ENCODE measurements at regions not wholly inside any gene's neighbourhood (a gene's known extent, or its start where the extent isn't known, plus 50 kb on each side); places are given as distances from the start of the nearest gene placed in this dataset.
"Not testable (repeated sequence)": the region's sequence is repeated elsewhere in the genome, so short reads cannot be mapped to it uniquely, and the experiment has no call there.

GRCh38 chr9:94026816-94027215, 57.4 kb upstream of the PTPDC1 start (continued):
- TF ChIP-seq SMAD4 (CRISPR knock-in tag; IDR thresholded peaks at IDR 0.05), result no peak

- H3K27me3 Mint-ChIP-seq (ENCODE audit: low read depth), result peaks cover 13% of the 10 kb centered on the region
- ATAC-seq; H3K4me1 Mint-ChIP-seq; POLR2A ChIA-PET; DNase-seq (ENCODE audit: low spot score); CTCF ChIA-PET; H3K4me3 Mint-ChIP-seq; H3K27ac Mint-ChIP-seq: not testable (repeated sequence)
- H3K36me3 Mint-ChIP-seq, result peaks cover 28% of the 10 kb centered on the region
- peaks cover 45% of the 10 kb centered on the region for H3K9me3 Mint-ChIP-seq
These were observed 61.8 kb upstream of the PTPDC1 start for GRCh38 chr9:94022476-94022875.

- Mint-ChIP-seq H3K27me3 (ENCODE audit: low read depth) (peaks cover 13% of the 10 kb centered on the region), H3K36me3 (peaks cover 18% of the 10 kb centered on the region), H3K9me3 (peaks cover 34% of the 10 kb centered on the region)
- ATAC-seq; H3K27ac Mint-ChIP-seq; H3K4me1 Mint-ChIP-seq; CTCF ChIA-PET; POLR2A ChIA-PET; H3K4me3 Mint-ChIP-seq; DNase-seq (ENCODE audit: low spot score): not testable (repeated sequence)
These were observed 63.4 kb upstream of the PTPDC1 start for GRCh38 chr9:94020836-94021235.

DNA sequence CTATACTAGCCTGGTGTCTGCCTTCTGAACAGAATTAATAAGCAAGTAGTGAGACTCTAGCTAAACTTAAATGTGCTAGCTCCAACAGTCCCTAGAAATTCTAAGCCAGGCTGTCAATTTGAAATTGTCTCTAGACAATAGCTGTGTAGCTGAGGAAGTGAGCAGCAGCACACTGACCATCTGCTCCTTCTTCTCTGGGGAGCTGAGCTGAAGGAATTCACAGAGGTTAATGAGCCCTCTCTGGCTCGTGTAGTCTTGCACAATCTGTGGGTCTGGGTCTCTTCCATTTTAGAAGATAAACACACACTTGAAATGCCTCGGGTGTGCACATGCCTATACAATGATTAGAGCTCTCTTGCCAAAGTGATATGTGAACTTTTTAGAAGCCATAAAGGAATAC, 63.5 kb upstream of the BARX1 start:
- ATAC-seq, result no peak
- H3K36me3 Mint-ChIP-seq, result 0 out of 2 replicates have a peak, but pooled peaks cover 6% of the 10 kb centered on the region
- peaks cover 21% of the 10 kb centered on the region for H3K9me3 Mint-ChIP-seq
- TF ChIP-seq, protein P1, sequence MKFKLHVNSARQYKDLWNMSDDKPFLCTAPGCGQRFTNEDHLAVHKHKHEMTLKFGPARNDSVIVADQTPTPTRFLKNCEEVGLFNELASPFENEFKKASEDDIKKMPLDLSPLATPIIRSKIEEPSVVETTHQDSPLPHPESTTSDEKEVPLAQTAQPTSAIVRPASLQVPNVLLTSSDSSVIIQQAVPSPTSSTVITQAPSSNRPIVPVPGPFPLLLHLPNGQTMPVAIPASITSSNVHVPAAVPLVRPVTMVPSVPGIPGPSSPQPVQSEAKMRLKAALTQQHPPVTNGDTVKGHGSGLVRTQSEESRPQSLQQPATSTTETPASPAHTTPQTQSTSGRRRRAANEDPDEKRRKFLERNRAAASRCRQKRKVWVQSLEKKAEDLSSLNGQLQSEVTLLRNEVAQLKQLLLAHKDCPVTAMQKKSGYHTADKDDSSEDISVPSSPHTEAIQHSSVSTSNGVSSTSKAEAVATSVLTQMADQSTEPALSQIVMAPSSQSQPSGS (CRISPR knock-in tag; IDR thresholded peaks at IDR 0.05; ENCODE audit: borderline replicate concordance, low read depth), result no peak
- TF ChIP-seq GTF2I (CRISPR knock-in tag; conservative IDR thresholded peaks at IDR 0.05) (no peak), FOXK1 (CRISPR knock-in tag; IDR thresholded peaks at IDR 0.05) (no peak)
- peaks cover 6% of the 10 kb centered on the region for H3K27me3 Mint-ChIP-seq (ENCODE audit: low read depth)
- no peaks in the 10 kb centered on the region for H3K4me1 Mint-ChIP-seq
- no peak overlapping the region for H3K4me3 Mint-ChIP-seq
- POLR2A ChIA-PET, result no interaction called here
- DNase-seq (ENCODE audit: low spot score), result no peak
- CTCF ChIA-PET, result interaction anchor here (1.5 kb wide), 1 partner anchor 16 kb away, joined by 4 read pairs; no protein-coding TSS in a partner anchor
- H3K27ac Mint-ChIP-seq, result no peak overlapping the region

DNA sequence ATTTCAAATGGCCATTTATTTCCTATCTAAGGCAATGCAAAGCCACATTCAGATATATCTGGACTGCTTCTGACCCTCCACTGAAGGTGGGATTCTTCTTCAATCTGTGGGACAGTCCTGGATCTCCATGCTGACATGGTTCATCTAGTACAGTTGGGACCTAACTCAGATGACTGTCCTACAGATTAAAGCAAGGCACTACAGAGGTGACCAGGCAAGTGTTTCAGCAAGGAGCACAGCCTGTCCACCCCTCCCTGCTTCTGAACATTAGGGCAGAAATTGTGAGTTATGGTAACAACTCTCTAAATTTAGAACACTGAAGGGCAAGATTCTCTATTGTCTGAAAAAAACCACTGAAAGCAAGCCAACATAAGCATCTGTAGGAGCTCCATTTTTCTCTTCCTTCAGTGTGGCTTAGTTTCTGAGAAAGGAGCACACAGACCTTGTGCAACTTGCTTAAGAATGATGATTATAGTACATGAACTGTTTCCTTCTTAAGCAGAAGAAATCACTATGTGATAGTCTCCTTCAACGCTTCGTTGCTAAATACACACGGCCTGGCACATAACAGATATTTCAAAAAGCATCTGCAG, 62.9 kb upstream of the BARX1 start:
- ATAC-seq (no peak), DNase-seq (ENCODE audit: low spot score) (no peak)
- ChIA-PET CTCF (interaction anchor here (1.5 kb wide), 1 partner anchor 15 kb away, joined by 4 read pairs; no protein-coding TSS in a partner anchor), POLR2A (no interaction called here)
- no peak overlapping the region for H3K27ac Mint-ChIP-seq
- no peaks in the 10 kb centered on the region for H3K4me1 Mint-ChIP-seq
- 0 out of 2 replicates have a peak, but pooled peaks cover 3% of the 10 kb centered on the region for H3K36me3 Mint-ChIP-seq
- H3K4me3 Mint-ChIP-seq, result no peak overlapping the region
- peaks cover 17% of the 10 kb centered on the region; the same call in 1 of the 2 replicates for H3K9me3 Mint-ChIP-seq
- TF ChIP-seq OVOL2 (CRISPR knock-in tag; IDR thresholded peaks at IDR 0.05; ENCODE audit: borderline replicate concordance), result no peak
- no peak for TF ChIP-seq KAT7 (CRISPR knock-in tag; IDR thresholded peaks at IDR 0.05; ENCODE audit: borderline replicate concordance)
- TF ChIP-seq ZSCAN18 (CRISPR knock-in tag; IDR thresholded peaks at IDR 0.05), result no peak
- H3K27me3 Mint-ChIP-seq (ENCODE audit: low read depth), result peaks cover 6% of the 10 kb centered on the region

DNA sequence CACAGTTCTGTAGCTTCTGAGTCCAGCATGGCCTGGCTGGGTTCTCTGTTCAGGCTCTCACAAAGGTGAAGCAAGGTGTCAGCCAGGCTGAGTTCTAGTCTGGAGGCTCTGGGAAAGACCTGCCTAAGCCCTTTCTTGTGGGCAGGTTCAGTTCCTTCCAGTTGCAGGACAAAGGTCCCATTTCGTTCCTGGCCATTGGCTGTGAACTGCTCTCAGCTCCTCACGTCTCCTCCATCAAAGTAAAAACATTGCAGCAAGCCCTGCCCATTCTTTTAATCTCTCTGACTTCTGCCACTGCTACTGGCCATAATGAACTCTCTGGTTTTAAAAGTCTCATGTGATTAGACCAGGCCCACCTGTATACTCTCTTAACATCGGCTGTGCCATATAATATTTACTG, 61.6 kb upstream of the BARX1 start:
- Mint-ChIP-seq H3K4me3 (no peak overlapping the region), H3K27me3 (ENCODE audit: low read depth) (peaks cover 3% of the 10 kb centered on the region; the same call in 1 of the 2 replicates), H3K27ac (no peak overlapping the region), H3K4me1 (no peaks in the 10 kb centered on the region), H3K36me3 (no peaks in the 10 kb centered on the region), H3K9me3 (peaks cover 10% of the 10 kb centered on the region; the same call in 1 of the 2 replicates)
- no peak for DNase-seq (ENCODE audit: low spot score)
- ChIA-PET POLR2A (no interaction called here), CTCF (interaction anchor here (5.2 to 5.9 kb wide), 2 partner anchors 13 to 196 kb away, joined by 56 to 156 read pairs; no protein-coding TSS in a partner anchor)
- ATAC-seq, result no peak
- no peak for TF ChIP-seq ZNF219 (CRISPR knock-in tag; IDR thresholded peaks at IDR 0.05; ENCODE audit: borderline replicate concordance)
- TF ChIP-seq, protein P2, sequence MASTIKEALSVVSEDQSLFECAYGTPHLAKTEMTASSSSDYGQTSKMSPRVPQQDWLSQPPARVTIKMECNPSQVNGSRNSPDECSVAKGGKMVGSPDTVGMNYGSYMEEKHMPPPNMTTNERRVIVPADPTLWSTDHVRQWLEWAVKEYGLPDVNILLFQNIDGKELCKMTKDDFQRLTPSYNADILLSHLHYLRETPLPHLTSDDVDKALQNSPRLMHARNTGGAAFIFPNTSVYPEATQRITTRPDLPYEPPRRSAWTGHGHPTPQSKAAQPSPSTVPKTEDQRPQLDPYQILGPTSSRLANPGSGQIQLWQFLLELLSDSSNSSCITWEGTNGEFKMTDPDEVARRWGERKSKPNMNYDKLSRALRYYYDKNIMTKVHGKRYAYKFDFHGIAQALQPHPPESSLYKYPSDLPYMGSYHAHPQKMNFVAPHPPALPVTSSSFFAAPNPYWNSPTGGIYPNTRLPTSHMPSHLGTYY (CRISPR knock-in tag; IDR thresholded peaks at IDR 0.05), result no peak
- no peak for TF ChIP-seq GTF2I (CRISPR knock-in tag; conservative IDR thresholded peaks at IDR 0.05)
- TF ChIP-seq IRF1 (CRISPR knock-in tag; IDR thresholded peaks at IDR 0.05), result no peak
- no peak for TF ChIP-seq IRF2 (CRISPR knock-in tag; IDR thresholded peaks at IDR 0.05; ENCODE audit: borderline replicate concordance, low read depth)
- TF ChIP-seq FOXK1 (CRISPR knock-in tag; IDR thresholded peaks at IDR 0.05), result no peak
- TF ChIP-seq, protein P3, sequence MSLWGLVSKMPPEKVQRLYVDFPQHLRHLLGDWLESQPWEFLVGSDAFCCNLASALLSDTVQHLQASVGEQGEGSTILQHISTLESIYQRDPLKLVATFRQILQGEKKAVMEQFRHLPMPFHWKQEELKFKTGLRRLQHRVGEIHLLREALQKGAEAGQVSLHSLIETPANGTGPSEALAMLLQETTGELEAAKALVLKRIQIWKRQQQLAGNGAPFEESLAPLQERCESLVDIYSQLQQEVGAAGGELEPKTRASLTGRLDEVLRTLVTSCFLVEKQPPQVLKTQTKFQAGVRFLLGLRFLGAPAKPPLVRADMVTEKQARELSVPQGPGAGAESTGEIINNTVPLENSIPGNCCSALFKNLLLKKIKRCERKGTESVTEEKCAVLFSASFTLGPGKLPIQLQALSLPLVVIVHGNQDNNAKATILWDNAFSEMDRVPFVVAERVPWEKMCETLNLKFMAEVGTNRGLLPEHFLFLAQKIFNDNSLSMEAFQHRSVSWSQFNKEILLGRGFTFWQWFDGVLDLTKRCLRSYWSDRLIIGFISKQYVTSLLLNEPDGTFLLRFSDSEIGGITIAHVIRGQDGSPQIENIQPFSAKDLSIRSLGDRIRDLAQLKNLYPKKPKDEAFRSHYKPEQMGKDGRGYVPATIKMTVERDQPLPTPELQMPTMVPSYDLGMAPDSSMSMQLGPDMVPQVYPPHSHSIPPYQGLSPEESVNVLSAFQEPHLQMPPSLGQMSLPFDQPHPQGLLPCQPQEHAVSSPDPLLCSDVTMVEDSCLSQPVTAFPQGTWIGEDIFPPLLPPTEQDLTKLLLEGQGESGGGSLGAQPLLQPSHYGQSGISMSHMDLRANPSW (CRISPR knock-in tag; conservative IDR thresholded peaks at IDR 0.05; ENCODE audit: low read depth), result no peak
- no peak for TF ChIP-seq ZNF138 (CRISPR knock-in tag; conservative IDR thresholded peaks at IDR 0.05)
- no peak for TF ChIP-seq ZNF121 (CRISPR knock-in tag; IDR thresholded peaks at IDR 0.05)
- no peak for TF ChIP-seq CREB1 (CRISPR knock-in tag; IDR thresholded peaks at IDR 0.05)
- no peak for TF ChIP-seq ZNF317 (CRISPR knock-in tag; IDR thresholded peaks at IDR 0.05; ENCODE audit: borderline replicate concordance, low read depth)

Data from WTC11 (cell line).